Head of caudate nucleus (tissue), 42 donors: ENCODE measurements at regions not wholly inside any gene's neighbourhood (a gene's known extent, or its start where the extent isn't known, plus 50 kb on each side); places are given as distances from the start of the nearest gene placed in this dataset.

Source experiments
- DNase-seq, 42 donors: peaks; one replicate each; pipeline versions ENCODE4 v3.0.0 to v3.0.0-alpha.2; 2020 to 2021; ENCODE audit warnings: mixed read lengths in 7 of 42
- intact Hi-C: fragments of 100-400 bp; cut with DNase I; formaldehyde crosslinking; loops from one replicate; pipeline ENCODE4 v1.15.0; 2022

GRCh38 chr17:53891726-53892125 is 69.0 kb downstream of the KIF2B start:
- no peak for DNase-seq
- intact Hi-C loops: no loop called here

- intact Hi-C loops: no loop called here
These were observed 69.5 kb downstream of the KIF2B start for GRCh38 chr17:53892222-53892621.

DNA sequence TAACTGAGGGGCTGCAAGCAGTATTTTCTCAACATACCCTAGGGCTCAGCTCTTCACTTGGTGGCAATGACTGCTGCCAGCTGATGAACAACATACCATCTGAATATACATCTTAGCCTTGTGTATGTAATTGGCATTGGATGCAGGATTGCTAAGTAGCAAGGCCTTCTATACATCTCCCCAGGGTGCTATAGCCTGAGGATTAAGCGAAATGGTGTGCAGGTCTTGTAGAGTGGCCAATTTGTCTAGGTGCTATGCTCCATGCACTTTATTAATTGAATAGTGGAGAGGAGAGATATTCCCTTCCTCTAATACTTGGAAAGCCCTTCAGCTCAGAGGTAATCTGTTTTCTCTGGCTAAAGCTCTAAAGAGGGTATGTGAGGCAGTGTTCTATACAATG is 71.9 kb downstream of the KIF2B start:
- intact Hi-C loops: no loop called here
- no peak for DNase-seq

More at GRCh38 chr17:53892222-53892621, 69.5 kb downstream of the KIF2B start:
- no peak for DNase-seq

- no peak for DNase-seq
- intact Hi-C loops: no loop called here
These were observed 73.3 kb downstream of the KIF2B start for GRCh38 chr17:53896047-53896446.

DNA sequence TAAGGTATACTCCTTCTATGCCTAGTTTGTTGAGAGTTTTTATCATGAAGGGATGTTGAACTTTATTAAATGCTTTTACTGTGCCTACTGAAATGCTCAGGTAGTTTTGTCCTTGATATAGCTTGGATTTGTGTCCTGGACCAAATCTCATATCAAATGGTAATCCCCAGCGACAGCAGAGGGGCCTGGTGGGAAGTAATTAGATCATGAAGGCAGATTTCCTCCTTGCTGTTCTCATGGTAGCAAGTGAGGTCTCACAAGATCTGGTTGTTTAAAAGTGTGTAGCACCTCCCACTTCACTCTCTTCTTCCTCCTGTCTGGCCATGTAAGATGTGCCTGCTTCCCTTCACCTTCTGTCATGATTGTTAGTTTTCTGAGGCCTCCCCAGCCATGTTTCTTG is 78.2 kb downstream of the KIF2B start:
- intact Hi-C loops: no loop called here
- no peak for DNase-seq

DNA sequence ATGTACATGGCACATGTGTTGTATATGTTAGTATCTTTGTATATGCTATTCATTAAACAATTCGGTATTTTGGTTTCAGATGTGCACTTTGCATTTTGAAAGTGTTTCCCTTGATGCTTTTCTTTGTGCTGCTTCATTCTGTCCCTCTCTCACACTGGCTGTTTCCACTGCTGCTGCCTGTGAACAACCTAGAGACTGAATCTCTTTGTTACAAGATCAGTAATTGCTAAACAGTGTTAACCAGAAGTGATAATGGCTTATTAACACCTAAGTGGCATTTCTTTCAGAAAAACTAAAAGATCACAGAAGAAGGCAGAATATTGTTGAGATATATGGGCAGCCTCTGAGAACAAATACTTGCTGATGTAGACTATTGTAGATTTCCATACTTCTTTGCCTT is 84.7 kb downstream of the KIF2B start:
- intact Hi-C loops: no loop called here
- no peak for DNase-seq

DNA sequence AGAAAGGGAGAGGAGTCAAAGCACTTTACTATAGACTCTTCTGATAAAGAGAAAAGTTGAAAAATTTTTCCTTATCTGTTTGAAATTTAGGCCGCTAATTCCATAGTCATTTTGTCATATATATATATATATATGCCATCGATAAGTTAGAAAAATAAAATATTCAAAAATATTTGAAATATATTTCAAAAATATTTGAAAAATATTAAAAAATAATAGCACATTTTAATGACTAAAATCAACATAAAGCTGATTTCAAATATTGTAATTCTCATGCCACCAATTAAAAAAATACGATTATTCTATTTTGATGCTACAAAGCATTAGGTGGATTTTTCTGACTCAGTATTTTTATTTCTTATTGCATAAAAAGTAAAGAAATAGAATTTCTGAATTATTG is 87.1 kb downstream of the KIF2B start:
- intact Hi-C loops: no loop called here
- DNase-seq: no peak

- intact Hi-C loops: no loop called here
- no peak for DNase-seq
These were observed 89.4 kb downstream of the KIF2B start for GRCh38 chr17:53912117-53912516.

DNA sequence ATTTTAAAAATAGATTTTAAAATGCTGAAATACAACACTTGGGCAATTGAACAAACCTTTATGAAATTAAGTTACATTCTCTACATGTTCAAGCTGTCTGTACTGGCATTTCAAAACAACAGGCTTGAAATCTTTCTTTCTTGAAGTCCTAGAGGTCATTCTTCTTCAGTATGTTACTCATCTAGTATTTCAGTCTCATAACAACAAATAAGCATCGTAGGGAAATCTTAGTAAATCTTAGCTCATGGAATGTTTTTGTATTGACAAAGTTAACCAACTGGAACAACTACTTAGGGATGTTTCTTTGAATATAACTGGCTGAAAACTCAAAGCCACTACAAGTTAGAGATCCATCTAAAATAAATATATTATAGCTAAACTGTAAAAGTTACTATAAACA is 96.6 kb downstream of the KIF2B start:
- intact Hi-C loops: no loop called here
- DNase-seq: no peak

- intact Hi-C loops: no loop called here
- no peak for DNase-seq
These were observed 102.1 kb downstream of the KIF2B start for GRCh38 chr17:53924530-53925455.

DNA sequence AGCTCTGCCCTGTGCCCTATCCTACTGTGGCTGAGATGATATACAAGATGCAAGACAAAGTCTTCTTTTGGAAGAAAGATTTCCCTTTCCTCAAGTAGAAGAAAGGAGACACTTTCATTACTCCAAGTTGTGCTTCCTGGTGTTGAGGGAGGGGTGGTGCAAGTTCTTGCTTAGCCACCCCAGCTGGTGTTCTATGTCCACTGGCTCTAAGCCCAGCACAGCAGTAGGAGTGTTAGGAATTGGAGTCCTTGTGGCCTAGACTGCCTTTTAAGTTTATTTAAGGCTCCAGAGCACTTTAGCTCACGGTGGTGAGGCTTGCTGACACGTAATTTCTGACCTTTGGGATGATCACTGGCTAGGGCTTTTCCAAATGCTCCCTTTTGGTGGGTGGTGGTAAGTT is 109.7 kb downstream of the KIF2B start:
- intact Hi-C loops: no loop called here
- no peak for DNase-seq

DNA sequence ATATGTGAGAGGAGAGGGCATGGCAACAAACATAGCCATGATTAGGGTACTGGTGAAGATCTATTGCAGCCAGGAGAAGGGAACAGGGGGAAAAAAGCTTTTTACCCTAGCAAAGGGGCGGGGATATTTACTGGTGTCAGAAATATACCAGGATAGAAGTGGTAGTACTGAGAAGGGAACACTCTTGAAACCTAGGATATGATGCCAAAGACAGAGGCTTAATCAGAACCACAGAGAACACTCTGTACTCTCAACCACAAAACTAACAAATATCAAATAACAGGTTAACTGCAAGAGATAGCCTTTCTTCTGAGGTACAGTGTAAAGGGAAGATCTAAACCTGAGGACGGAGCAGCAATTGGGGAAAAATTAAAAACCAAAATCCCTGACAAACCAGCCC is 112.2 kb downstream of the KIF2B start:
- intact Hi-C loops: no loop called here
- DNase-seq: no peak

GRCh38 chr17:53941231-53941630 is 118.5 kb downstream of the KIF2B start:
- DNase-seq: no peak
- intact Hi-C loops: no loop called here

DNA sequence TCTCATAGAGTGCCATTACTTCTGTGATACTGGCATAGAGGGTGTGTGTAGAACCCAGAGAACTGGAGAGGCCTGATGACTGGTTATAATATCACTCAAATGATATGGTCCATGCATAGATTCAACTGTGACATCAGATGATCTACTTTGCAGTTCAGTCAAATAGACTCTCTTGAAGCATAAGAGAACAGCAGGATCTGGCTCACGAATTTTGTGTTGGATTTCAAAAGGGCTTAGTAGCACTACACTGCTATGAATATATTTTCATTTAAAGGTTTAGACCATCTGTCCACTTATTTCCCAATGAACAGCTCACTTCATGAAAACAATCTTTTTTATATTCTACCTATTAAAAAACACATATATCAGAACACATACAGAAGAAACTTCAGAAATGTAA is 119.7 kb downstream of the KIF2B start:
- DNase-seq: no peak
- intact Hi-C loops: no loop called here

GRCh38 chr17:53942898-53943297 is 120.2 kb downstream of the KIF2B start:
- intact Hi-C loops: no loop called here
- DNase-seq: no peak

DNA sequence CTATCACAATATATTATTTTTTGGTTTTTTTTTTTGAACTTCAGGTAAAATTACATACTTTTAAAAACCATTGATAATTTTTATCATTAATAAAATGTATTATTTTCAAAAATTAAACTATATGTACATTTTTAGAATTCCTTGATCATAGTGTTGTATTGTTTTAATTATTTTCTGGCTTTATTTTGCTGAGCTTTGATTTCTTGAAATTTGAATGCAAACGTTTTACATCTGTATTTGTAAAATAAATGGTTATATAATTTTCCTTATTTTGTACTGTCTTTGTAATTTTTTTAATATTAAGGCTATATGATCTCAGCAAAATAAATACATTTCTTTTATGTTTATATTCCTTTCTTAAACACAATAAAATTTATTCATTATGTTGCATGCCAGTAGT is 125.6 kb downstream of the KIF2B start:
- intact Hi-C loops: no loop called here
- no peak for DNase-seq

DNA sequence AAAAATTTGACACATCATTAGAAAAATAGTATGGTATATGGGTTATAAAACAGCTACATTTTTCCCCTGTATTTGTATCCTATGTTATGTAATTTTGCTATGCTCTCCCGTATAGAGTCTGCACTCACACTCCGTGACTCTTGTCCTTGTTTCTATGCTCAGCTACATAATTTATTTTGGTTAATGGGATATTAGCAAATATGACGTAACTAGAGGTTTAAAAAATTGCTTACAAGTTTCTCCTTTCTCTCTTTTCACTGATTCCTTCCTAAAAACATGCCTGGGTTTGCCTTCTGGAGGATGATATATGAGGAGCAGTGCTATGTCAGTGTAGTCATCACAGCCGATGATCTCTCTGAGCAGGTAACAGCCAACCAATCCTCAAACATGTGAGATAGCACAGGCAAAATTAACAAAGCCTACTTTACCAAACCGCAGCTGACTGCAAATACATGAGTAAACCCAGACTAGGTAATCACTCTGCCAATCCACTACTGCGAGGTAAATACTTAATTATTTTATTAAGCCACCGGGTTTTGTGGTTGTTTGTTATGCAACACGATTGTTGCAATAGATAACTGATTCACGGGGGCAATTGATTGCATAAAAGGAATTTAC is 126.9 kb downstream of the KIF2B start:
- DNase-seq: no peak
- intact Hi-C loops: no loop called here

GRCh38 chr17:53950207-53950857 is 127.6 kb downstream of the KIF2B start:
- no peak for DNase-seq
- intact Hi-C loops: no loop called here

GRCh38 chr17:53950858-53951250 is 128.1 kb downstream of the KIF2B start:
- DNase-seq: no peak
- intact Hi-C loops: no loop called here

DNA sequence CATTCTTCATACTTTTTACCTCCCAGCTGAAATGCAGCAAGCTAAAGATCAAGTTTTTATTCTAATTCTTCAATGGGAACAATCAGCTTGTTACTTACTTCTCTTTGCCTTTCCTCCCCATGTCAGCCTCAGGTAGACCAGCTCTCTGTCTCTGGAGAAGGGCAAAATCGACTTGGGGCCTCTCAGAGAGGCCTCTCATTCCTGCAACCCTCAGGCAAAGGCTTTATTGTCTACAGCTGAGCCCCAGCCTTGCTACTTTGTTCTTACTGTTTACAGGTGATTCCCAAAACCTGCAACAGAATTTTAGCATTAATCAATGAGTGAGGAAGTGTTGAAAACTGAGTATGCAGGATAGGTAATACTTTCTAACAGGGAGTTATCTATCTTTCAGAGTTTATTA is 148.6 kb downstream of the KIF2B start:
- no peak for DNase-seq
- intact Hi-C loops: no loop called here
